GM18873 (cell line): ENCODE measurements at regions not wholly inside any gene's neighbourhood (a gene's known extent, or its start where the extent isn't known, plus 50 kb on each side); places are given as distances from the start of the nearest gene placed in this dataset.
"Not testable (repeated sequence)": the region's sequence is repeated elsewhere in the genome, so short reads cannot be mapped to it uniquely, and the experiment has no call there.

Source experiments
- ATAC-seq: cut with Tn5 transposase; IDR thresholded peaks from one replicate; pipeline ENCODE4 v1.9.1; 2021; ENCODE audit warnings: mild to moderate bottlenecking, moderate library complexity, moderate number of reproducible peaks; ENCODE audit not compliant: unreplicated experiment, low FRiP score

GRCh38 chr4:82301390-82301789, 72.4 kb downstream of the HNRNPD start:
- ATAC-seq = not testable (repeated sequence)

GRCh38 chr4:82293304-82293703, 80.5 kb downstream of the HNRNPD start:
- peak; percentile 98 for ATAC-seq

- no peak for ATAC-seq
These were observed 86.1 kb downstream of the HNRNPD start for GRCh38 chr4:82287720-82288119.

- ATAC-seq = peak; percentile 100
These were observed 88.7 kb downstream of the HNRNPD start for GRCh38 chr4:82284858-82285805.

GRCh38 chr4:82284475-82284857, 89.3 kb downstream of the HNRNPD start:
- no peak for ATAC-seq

GRCh38 chr4:82282875-82283274, 90.9 kb downstream of the HNRNPD start:
- ATAC-seq = no peak

GRCh38 chr4:82279550-82279949, 94.2 kb downstream of the HNRNPD start:
- ATAC-seq = not testable (repeated sequence)

- ATAC-seq = no peak
These were observed 97.5 kb downstream of the HNRNPD start for GRCh38 chr4:82276332-82276640.

- no peak for ATAC-seq
These were observed 98.1 kb downstream of the HNRNPD start for GRCh38 chr4:82275431-82276331.

- ATAC-seq = not testable (repeated sequence)
These were observed 99.1 kb downstream of the HNRNPD start for GRCh38 chr4:82274700-82275099.

GRCh38 chr4:82272523-82272922, 101.3 kb downstream of the HNRNPD start:
- not testable (repeated sequence) for ATAC-seq

GRCh38 chr4:82271915-82272480, 101.8 kb downstream of the HNRNPD start:
- not testable (repeated sequence) for ATAC-seq

- no peak for ATAC-seq
These were observed 105.0 kb downstream of the HNRNPD start for GRCh38 chr4:82268826-82269193.

- peak; percentile 63 for ATAC-seq
These were observed 105.6 kb downstream of the HNRNPD start for GRCh38 chr4:82268050-82268825.

- no peak for ATAC-seq
These were observed 106.3 kb downstream of the HNRNPD start for GRCh38 chr4:82267506-82267905.

GRCh38 chr4:82266345-82266744, 107.4 kb downstream of the HNRNPD start:
- ATAC-seq = no peak

GRCh38 chr4:82261084-82261483, 112.7 kb downstream of the HNRNPD start:
- no peak for ATAC-seq

- no peak for ATAC-seq
These were observed 113.2 kb downstream of the HNRNPD start for GRCh38 chr4:82260632-82261031.

GRCh38 chr4:82256718-82257117, 117.1 kb downstream of the HNRNPD start:
- ATAC-seq = no peak

- no peak for ATAC-seq
These were observed 118.1 kb downstream of the HNRNPD start for GRCh38 chr4:82255657-82256056.
